ENCODE measurements at regions not wholly inside any gene's neighbourhood (a gene's known extent, or its start where the extent isn't known, plus 50 kb on each side); places are given as distances from the start of the nearest gene placed in this dataset.

GRCh38 chr13:110773480-110773879 lies 60.0 kb downstream of the ING1 start:
- no peaks in the 10 kb centered on the region for H3K36me3 ChIP-seq (ENCODE audit: control insufficient read depth, insufficient read depth, low read length)
- H3K4me1 ChIP-seq (ENCODE audit: control insufficient read depth, insufficient read depth, low read length), result no peaks in the 10 kb centered on the region
- no peak for DNase-seq
- 88% methylated on average over 4 of the region's 7 CpGs for WGBS (ENCODE audit: insufficient coverage, low lambda C conversion rate)
- H3K27me3 ChIP-seq (ENCODE audit: control insufficient read depth, insufficient read depth, low read length), result peaks cover 10% of the 10 kb centered on the region
- no peak overlapping the region for H3K27ac ChIP-seq (ENCODE audit: low read length)
- H3K9me3 ChIP-seq (ENCODE audit: control insufficient read depth, low read depth, low read length), result no peaks in the 10 kb centered on the region
- H3K4me3 ChIP-seq (ENCODE audit: low read length), result no peak overlapping the region

- no CpG with 5 or more reads among the region's 1 CpG for WGBS (ENCODE audit: insufficient coverage, low lambda C conversion rate)
Measured at GRCh38 chr13:110774051-110774450, 60.6 kb downstream of the ING1 start.

GRCh38 chr13:110774490-110774889 lies 61.0 kb downstream of the ING1 start:
- Histone ChIP-seq H3K4me3 (ENCODE audit: low read length) (no peak overlapping the region), H3K9me3 (ENCODE audit: control insufficient read depth, low read depth, low read length) (no peaks in the 10 kb centered on the region), H3K27me3 (ENCODE audit: control insufficient read depth, insufficient read depth, low read length) (peaks cover 10% of the 10 kb centered on the region), H3K4me1 (ENCODE audit: control insufficient read depth, insufficient read depth, low read length) (no peaks in the 10 kb centered on the region), H3K36me3 (ENCODE audit: control insufficient read depth, insufficient read depth, low read length) (no peaks in the 10 kb centered on the region), H3K27ac (ENCODE audit: low read length) (no peak overlapping the region)
- WGBS (ENCODE audit: insufficient coverage, low lambda C conversion rate), result 100% methylated on average over 1 of the region's 6 CpGs
- no peak for DNase-seq

More at GRCh38 chr13:110774051-110774450, 60.6 kb downstream of the ING1 start:
- H3K36me3 ChIP-seq (ENCODE audit: control insufficient read depth, insufficient read depth, low read length), result no peaks in the 10 kb centered on the region
- no peak overlapping the region for H3K27ac ChIP-seq (ENCODE audit: low read length)
- no peak overlapping the region for H3K4me3 ChIP-seq (ENCODE audit: low read length)
- no peaks in the 10 kb centered on the region for H3K4me1 ChIP-seq (ENCODE audit: control insufficient read depth, insufficient read depth, low read length)
- no peak for DNase-seq
- H3K27me3 ChIP-seq (ENCODE audit: control insufficient read depth, insufficient read depth, low read length), result peaks cover 10% of the 10 kb centered on the region
- no peaks in the 10 kb centered on the region for H3K9me3 ChIP-seq (ENCODE audit: control insufficient read depth, low read depth, low read length)

- no peak for DNase-seq
- Histone ChIP-seq H3K27me3 (ENCODE audit: control insufficient read depth, insufficient read depth, low read length) (peaks cover 5% of the 10 kb centered on the region), H3K9me3 (ENCODE audit: control insufficient read depth, low read depth, low read length) (no peaks in the 10 kb centered on the region), H3K4me1 (ENCODE audit: control insufficient read depth, insufficient read depth, low read length) (no peaks in the 10 kb centered on the region), H3K27ac (ENCODE audit: low read length) (no peak overlapping the region), H3K36me3 (ENCODE audit: control insufficient read depth, insufficient read depth, low read length) (no peaks in the 10 kb centered on the region), H3K4me3 (ENCODE audit: low read length) (no peak overlapping the region)
- WGBS (ENCODE audit: insufficient coverage, low lambda C conversion rate), result 80% methylated on average over 1 of the region's 5 CpGs
Measured at GRCh38 chr13:110775576-110775975, 62.1 kb downstream of the ING1 start.

GRCh38 chr13:110777251-110777820 lies 63.8 kb downstream of the ING1 start:
- no peak for DNase-seq
- H3K9me3 ChIP-seq (ENCODE audit: control insufficient read depth, low read depth, low read length), result no peaks in the 10 kb centered on the region
- H3K27me3 ChIP-seq (ENCODE audit: control insufficient read depth, insufficient read depth, low read length), result peaks cover 3% of the 10 kb centered on the region
- H3K4me1 ChIP-seq (ENCODE audit: control insufficient read depth, insufficient read depth, low read length), result no peaks in the 10 kb centered on the region
- WGBS (ENCODE audit: insufficient coverage, low lambda C conversion rate), result 71% methylated on average over 1 of the region's 3 CpGs
- H3K27ac ChIP-seq (ENCODE audit: low read length), result no peak overlapping the region
- H3K36me3 ChIP-seq (ENCODE audit: control insufficient read depth, insufficient read depth, low read length), result no peaks in the 10 kb centered on the region
- no peak overlapping the region for H3K4me3 ChIP-seq (ENCODE audit: low read length)

- H3K27me3 ChIP-seq (ENCODE audit: control insufficient read depth, insufficient read depth, low read length), result no peaks in the 10 kb centered on the region
- no peak for DNase-seq
- no peaks in the 10 kb centered on the region for H3K4me1 ChIP-seq (ENCODE audit: control insufficient read depth, insufficient read depth, low read length)
- WGBS (ENCODE audit: insufficient coverage, low lambda C conversion rate), result no CpG with 5 or more reads among the region's 3 CpGs
- no peak overlapping the region for H3K27ac ChIP-seq (ENCODE audit: low read length)
- no peaks in the 10 kb centered on the region for H3K9me3 ChIP-seq (ENCODE audit: control insufficient read depth, low read depth, low read length)
- no peak overlapping the region for H3K4me3 ChIP-seq (ENCODE audit: low read length)
- H3K36me3 ChIP-seq (ENCODE audit: control insufficient read depth, insufficient read depth, low read length), result no peaks in the 10 kb centered on the region
Measured at GRCh38 chr13:110779022-110779421, 65.5 kb downstream of the ING1 start.

GRCh38 chr13:110780422-110780821 lies 66.9 kb downstream of the ING1 start:
- Histone ChIP-seq H3K27me3 (ENCODE audit: control insufficient read depth, insufficient read depth, low read length) (no peaks in the 10 kb centered on the region), H3K27ac (ENCODE audit: low read length) (no peak overlapping the region), H3K9me3 (ENCODE audit: control insufficient read depth, low read depth, low read length) (no peaks in the 10 kb centered on the region), H3K36me3 (ENCODE audit: control insufficient read depth, insufficient read depth, low read length) (no peaks in the 10 kb centered on the region), H3K4me3 (ENCODE audit: low read length) (no peak overlapping the region), H3K4me1 (ENCODE audit: control insufficient read depth, insufficient read depth, low read length) (no peaks in the 10 kb centered on the region)
- DNase-seq, result no peak
- WGBS (ENCODE audit: insufficient coverage, low lambda C conversion rate), result 100% methylated on average over 2 of the region's 2 CpGs

GRCh38 chr13:110782185-110782584 lies 68.7 kb downstream of the ING1 start:
- Histone ChIP-seq H3K27ac (ENCODE audit: low read length) (no peak overlapping the region), H3K4me1 (ENCODE audit: control insufficient read depth, insufficient read depth, low read length) (no peaks in the 10 kb centered on the region), H3K4me3 (ENCODE audit: low read length) (no peak overlapping the region), H3K27me3 (ENCODE audit: control insufficient read depth, insufficient read depth, low read length) (no peaks in the 10 kb centered on the region), H3K9me3 (ENCODE audit: control insufficient read depth, low read depth, low read length) (no peaks in the 10 kb centered on the region), H3K36me3 (ENCODE audit: control insufficient read depth, insufficient read depth, low read length) (no peaks in the 10 kb centered on the region)
- no peak for DNase-seq

- H3K36me3 ChIP-seq (ENCODE audit: control insufficient read depth, insufficient read depth, low read length), result no peaks in the 10 kb centered on the region
- no CpG with 5 or more reads among the region's 2 CpGs for WGBS (ENCODE audit: insufficient coverage, low lambda C conversion rate)
- no peak for DNase-seq
- H3K4me1 ChIP-seq (ENCODE audit: control insufficient read depth, insufficient read depth, low read length), result no peaks in the 10 kb centered on the region
- no peak overlapping the region for H3K27ac ChIP-seq (ENCODE audit: low read length)
- no peak overlapping the region for H3K4me3 ChIP-seq (ENCODE audit: low read length)
- no peaks in the 10 kb centered on the region for H3K9me3 ChIP-seq (ENCODE audit: control insufficient read depth, low read depth, low read length)
- no peaks in the 10 kb centered on the region for H3K27me3 ChIP-seq (ENCODE audit: control insufficient read depth, insufficient read depth, low read length)
Measured at GRCh38 chr13:110784704-110785103, 71.2 kb downstream of the ING1 start.

- peaks cover 4% of the 10 kb centered on the region for H3K9me3 ChIP-seq (ENCODE audit: control insufficient read depth, low read depth, low read length)
- H3K36me3 ChIP-seq (ENCODE audit: control insufficient read depth, insufficient read depth, low read length), result no peaks in the 10 kb centered on the region
- no peaks in the 10 kb centered on the region for H3K27me3 ChIP-seq (ENCODE audit: control insufficient read depth, insufficient read depth, low read length)
- H3K27ac ChIP-seq (ENCODE audit: low read length), result no peak overlapping the region
- WGBS (ENCODE audit: insufficient coverage, low lambda C conversion rate), result 95% methylated on average over 7 of the region's 14 CpGs
- H3K4me3 ChIP-seq (ENCODE audit: low read length), result no peak overlapping the region
- no peak for DNase-seq
- H3K4me1 ChIP-seq (ENCODE audit: control insufficient read depth, insufficient read depth, low read length), result no peaks in the 10 kb centered on the region
Measured at GRCh38 chr13:110788778-110789177, 75.3 kb downstream of the ING1 start.

GRCh38 chr13:110789871-110790270 lies 76.4 kb downstream of the ING1 start:
- Histone ChIP-seq H3K36me3 (ENCODE audit: control insufficient read depth, insufficient read depth, low read length) (no peaks in the 10 kb centered on the region), H3K27ac (ENCODE audit: low read length) (no peak overlapping the region), H3K9me3 (ENCODE audit: control insufficient read depth, low read depth, low read length) (peaks cover 4% of the 10 kb centered on the region), H3K27me3 (ENCODE audit: control insufficient read depth, insufficient read depth, low read length) (peaks cover 2% of the 10 kb centered on the region), H3K4me1 (ENCODE audit: control insufficient read depth, insufficient read depth, low read length) (no peaks in the 10 kb centered on the region), H3K4me3 (ENCODE audit: low read length) (no peak overlapping the region)
- no peak for DNase-seq
- 80% methylated on average over 1 of the region's 2 CpGs for WGBS (ENCODE audit: insufficient coverage, low lambda C conversion rate)

Measured in large intestine (tissue), 3 donors.